Urinary bladder (tissue), 3 donors: ENCODE measurements at regions not wholly inside any gene's neighbourhood (a gene's known extent, or its start where the extent isn't known, plus 50 kb on each side); places are given as distances from the start of the nearest gene placed in this dataset.

Experiments
- DNase-seq: peaks from one replicate; pipeline ENCODE4 v3.0.0-alpha.2; 2015; ENCODE audit errors: extremely low spot score
- H3K27ac ChIP-seq: one replicate; pipeline ENCODE4 v1.5.1; 2013; ENCODE audit warnings: low read depth, mild to moderate bottlenecking, moderate library complexity
- H3K36me3 ChIP-seq: one replicate; pipeline ENCODE4 v1.6.1; 2013; ENCODE audit warnings: mild to moderate bottlenecking, moderate library complexity; ENCODE audit not compliant: insufficient read depth
- H3K4me1 ChIP-seq: one replicate; pipeline ENCODE4 v1.6.1; 2013; ENCODE audit warnings: mild to moderate bottlenecking, moderate library complexity; ENCODE audit not compliant: insufficient read depth
- H3K4me3 ChIP-seq: one replicate; pipeline ENCODE4 v1.5.1; 2013; ENCODE audit warnings: low read depth, low read length
- WGBS: extraction: QIAGEN DNeasy Blood & Tissue Kit; methylation state at CpG from one replicate; pipeline ENCODE4 v1.1.7; 2013; 5-methylcytosine and 5-hydroxymethylcytosine counted together
- donor health status: healthy with polysubstance abuse.
- donor health status: healthy.

DNA sequence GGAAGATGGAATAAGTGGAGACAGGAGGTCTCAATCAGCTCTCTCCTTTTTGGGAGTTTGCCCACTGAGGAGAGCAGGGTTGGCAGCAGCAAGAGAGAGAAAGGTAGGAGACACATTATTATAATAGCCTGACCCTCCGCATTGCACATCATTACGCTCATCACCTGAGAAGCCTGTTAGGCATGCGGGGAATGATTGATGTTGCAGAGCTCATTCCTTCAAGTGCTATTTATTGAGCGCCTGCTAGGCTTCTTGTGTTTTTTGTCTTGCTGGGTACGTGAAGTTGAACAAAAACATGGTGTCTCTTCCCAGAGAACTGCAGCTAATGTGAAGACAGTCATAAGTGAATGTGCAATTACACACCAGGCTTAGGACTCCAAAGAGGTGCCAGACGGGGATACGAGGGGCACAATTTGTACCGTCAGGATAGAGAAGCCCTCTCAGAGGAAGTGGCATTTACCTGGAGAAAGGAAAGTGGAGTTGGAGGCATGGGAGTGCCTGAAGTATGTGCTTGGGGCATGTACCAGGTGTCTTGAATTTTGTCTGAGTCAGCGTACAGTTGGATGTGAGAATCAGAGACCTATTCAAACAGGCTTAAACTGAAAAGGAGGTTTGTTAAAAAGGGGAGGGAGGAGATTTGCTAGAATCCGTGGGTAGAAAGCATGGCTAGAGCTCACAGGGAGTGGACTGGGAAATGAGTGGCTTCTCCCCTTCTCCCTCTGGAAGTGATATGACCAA is 90.2 kb upstream of the SOD3 start:
- Histone ChIP-seq H3K4me1 (no peaks in the 10 kb centered on the region), H3K36me3 (no peaks in the 10 kb centered on the region), H3K27ac (no peak overlapping the region), H3K4me3 (no peak overlapping the region)
- 87% methylated on average over 10 of the region's 10 CpGs for WGBS
- DNase-seq: no peak

DNA sequence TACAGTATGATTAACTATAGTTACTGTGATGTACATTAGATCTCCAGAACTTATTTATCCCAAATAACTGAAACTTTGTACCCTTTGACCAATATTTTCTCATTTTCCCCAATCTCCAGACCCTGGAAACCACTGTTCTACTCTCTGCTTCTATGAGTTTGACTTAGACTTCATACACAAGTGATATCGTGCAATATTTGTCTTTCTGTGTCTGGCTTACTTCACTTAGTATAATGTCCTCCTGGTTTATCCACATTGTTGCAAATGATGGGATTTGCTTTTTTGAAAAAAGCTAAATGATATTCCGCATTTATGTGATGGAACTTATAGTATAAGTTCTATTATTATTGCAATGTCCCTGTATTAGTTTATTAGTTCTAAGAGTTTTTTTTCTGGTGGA is 81.8 kb upstream of the SOD3 start:
- WGBS: 49% methylated on average over 2 of the region's 2 CpGs
- Histone ChIP-seq H3K36me3 (no peaks in the 10 kb centered on the region), H3K4me1 (no peaks in the 10 kb centered on the region), H3K27ac (no peak overlapping the region), H3K4me3 (no peak overlapping the region)
- DNase-seq: no peak

DNA sequence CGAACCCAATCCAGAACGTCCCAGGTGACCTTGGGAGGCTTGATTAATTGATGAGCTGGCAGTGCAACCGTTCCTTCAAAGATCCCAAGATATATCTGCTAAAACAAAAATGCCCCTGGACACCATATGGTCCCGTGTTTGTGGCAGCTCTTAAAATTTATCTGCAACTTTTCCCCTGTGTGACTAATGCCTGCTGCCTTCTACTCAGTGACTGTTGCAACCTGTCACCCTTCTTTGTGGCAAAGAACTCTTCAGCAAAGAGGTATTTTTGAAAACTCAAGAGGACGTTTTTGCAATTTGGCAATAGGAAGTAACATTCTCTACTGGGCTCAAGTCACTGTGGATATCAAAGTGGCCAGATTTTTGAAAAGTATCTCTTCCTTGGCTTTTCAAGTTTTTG is 75.8 kb upstream of the SOD3 start:
- no peak for DNase-seq
- H3K4me3 ChIP-seq: no peak overlapping the region
- no peaks in the 10 kb centered on the region for H3K36me3 ChIP-seq
- no peaks in the 10 kb centered on the region for H3K4me1 ChIP-seq
- no peak overlapping the region for H3K27ac ChIP-seq
- 51% methylated on average over 5 of the region's 5 CpGs for WGBS

DNA sequence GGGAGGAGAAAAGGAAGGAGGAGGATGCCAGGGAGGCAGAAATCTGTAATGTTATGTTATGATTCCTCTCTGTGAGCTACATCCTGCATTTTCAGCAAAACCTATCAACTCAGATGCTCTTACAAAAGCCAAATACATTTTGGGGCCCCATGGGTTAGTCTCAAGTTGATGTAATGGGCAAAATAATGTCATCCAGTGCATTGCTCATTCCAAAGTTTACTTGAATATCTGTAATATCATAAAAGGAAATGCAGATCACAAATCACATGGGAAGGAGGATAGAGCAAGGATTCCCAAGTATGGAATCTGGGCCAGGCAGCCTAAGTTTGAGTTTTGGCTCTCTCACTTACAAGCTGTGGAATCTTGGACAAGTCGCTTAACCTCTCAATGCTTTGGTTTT is 74.9 kb upstream of the SOD3 start:
- 63% methylated on average over 1 of the region's 1 CpG for WGBS
- no peak for DNase-seq

DNA sequence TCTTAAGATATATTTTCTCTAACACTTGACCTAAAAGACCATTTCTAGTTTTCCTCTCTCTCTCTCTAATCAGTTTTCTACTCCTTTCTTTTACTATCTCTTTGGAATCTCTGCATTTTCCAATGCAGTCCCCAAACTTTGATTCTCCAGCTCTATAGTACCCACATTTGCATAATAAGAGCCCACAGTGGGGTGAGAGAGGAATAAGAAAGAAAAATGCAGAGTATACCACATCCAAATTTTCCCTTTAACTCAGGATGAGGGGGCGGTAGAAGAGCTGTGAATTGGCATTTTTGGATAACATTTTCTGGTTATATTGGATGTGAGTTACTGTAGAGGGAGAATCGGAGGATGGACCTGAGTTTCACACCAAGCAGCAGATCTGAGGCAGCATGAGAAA is 74.4 kb upstream of the SOD3 start:
- H3K4me3 ChIP-seq: no peak overlapping the region
- no peaks in the 10 kb centered on the region for H3K36me3 ChIP-seq
- no peak overlapping the region for H3K27ac ChIP-seq
- WGBS: 81% methylated on average over 2 of the region's 2 CpGs
- no peak for DNase-seq
- H3K4me1 ChIP-seq: no peaks in the 10 kb centered on the region

More for the DNA sequence above, 74.9 kb upstream of the SOD3 start:
- Histone ChIP-seq H3K27ac (no peak overlapping the region), H3K4me3 (no peak overlapping the region), H3K36me3 (no peaks in the 10 kb centered on the region), H3K4me1 (no peaks in the 10 kb centered on the region)

DNA sequence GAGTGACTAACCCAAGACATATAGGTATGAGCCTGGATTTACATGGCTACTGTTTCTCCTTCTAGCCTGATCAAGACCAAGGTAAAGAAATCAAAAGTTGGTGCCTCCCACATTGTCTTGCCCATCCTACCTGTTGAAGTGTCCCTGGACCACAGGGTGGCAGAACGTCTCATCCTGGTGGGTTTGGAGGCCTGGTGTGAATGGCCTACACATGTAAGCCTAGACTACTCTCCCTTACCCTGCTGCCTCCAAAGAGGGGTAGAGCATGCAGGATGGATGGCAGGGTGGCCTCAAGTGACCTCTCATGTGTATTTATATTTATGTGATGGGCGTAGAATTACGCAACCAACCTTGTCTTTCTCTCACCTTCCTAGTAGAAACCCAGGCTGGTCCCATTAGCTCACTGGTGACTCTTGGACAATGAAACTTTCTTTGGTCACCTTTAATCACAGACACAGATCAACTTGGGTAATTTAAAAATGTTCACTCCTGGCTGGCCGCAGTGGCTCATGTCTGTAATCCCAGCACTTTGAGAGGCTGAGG is 73.3 kb upstream of the SOD3 start:
- Histone ChIP-seq H3K36me3 (no peaks in the 10 kb centered on the region), H3K4me3 (no peak overlapping the region), H3K27ac (no peak overlapping the region), H3K4me1 (no peaks in the 10 kb centered on the region)
- WGBS: 92% methylated on average over 4 of the region's 4 CpGs
- no peak for DNase-seq

DNA sequence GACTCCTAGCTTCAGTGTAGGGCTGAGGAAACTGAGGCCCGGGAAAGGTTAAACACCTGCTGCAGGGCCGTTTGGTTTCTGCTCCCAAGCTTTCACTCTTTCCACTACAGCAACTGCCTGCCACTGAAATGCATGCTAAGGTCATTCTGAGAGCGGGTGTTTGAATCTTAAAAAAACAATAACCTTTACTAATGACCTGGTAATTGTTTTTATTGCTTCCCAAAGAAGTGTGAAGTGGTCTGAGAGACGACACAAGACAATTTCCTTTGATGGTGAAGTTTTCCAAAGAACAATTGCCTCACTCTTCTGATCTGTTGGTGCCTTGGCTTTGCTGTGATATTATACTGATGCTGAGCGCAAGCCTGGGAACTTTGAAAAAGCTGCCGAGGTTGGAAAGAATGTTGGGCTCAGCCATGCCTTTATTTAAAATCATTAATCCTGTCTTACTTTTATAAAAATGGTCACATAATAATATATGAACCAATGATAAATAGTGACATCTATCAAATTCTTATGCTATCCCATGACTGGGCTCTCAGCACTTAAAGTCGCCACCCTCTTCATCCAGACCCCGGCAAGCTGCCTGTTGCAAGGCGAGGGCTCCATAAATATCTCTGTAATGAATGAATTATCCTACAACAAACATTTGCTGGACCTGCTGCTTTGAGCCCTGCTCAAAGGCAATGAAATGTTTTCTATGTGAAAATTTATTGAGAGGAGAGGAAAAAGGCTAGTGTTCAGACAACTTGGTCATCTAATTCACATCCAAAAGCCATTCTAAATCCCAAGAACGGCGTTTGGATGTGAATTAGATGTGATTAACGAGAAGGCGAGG is 67.8 kb upstream of the SOD3 start:
- no peaks in the 10 kb centered on the region for H3K4me1 ChIP-seq
- 56% methylated on average over 13 of the region's 13 CpGs for WGBS
- DNase-seq: no peak
- H3K36me3 ChIP-seq: no peaks in the 10 kb centered on the region
- H3K27ac ChIP-seq: no peak overlapping the region
- H3K4me3 ChIP-seq: no peak overlapping the region

DNA sequence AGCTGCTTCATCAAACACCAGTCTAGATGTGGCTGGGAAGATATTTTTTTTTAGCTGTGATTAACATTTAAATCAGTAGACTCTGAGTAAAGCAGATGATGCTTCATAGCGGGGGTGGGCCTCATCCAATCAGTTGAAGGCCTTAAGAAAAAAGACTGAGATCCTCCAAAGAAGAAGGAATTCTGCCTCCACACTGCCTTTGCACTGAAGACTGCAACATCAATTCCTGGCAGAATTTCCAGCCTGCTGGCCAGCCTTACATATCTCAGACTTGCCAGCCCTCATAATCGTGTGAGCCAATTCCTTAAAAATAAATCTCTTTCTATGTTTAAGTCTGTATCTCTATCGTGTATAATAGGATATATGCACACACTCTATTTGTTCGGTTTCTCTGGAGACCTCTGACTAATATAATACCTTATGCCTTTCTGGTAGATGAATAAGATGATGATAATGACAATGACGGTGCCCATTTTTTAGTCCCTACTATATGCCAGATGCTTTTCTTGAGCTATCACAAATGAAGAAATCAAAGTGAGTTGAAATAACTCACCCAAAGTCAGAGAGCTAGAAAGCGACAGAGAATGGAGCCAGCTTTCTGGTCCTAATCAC is 66.1 kb upstream of the SOD3 start:
- 52% methylated on average over 6 of the region's 6 CpGs for WGBS
- Histone ChIP-seq H3K4me1 (no peaks in the 10 kb centered on the region), H3K4me3 (no peak overlapping the region), H3K27ac (no peak overlapping the region), H3K36me3 (no peaks in the 10 kb centered on the region)
- no peak for DNase-seq

DNA sequence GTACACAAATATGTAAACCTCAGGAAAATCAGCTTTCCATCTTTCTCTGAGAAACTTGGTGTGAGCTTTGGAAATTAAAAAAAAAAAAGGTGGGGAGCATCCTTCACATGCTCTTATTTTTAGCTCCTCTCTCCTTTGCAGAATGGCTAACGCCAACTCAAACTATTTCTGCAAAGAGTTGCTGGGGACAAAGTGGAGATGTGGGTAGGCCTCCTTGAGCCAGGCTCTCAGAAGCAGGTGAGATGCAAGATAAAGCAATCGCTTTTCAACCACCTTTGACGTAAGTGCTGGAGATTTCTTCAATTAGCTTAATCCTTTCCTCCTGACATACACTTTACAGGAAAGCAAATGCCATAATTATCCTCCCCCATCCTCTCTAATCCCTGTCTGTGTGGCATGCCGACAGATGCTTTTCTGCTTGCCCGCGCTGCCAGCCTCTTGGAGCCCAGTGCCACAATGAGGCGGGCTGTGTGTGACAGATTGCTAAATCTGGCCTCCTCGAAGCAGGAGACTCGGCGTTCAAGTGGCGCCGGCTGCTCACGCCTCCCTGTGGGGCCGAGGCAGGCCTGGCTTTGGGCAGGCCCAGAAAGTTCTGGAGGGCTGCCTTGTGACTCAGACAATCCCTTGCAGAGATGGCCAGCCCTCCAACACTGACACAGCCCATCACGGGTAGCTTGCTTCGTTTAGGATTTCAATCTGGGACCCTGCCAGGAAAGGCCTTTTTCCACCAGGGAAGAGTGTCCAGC is 64.9 kb upstream of the SOD3 start:
- Histone ChIP-seq H3K27ac (no peak overlapping the region), H3K4me1 (no peaks in the 10 kb centered on the region), H3K4me3 (no peak overlapping the region), H3K36me3 (no peaks in the 10 kb centered on the region)
- no peak for DNase-seq
- WGBS: 55% methylated on average over 16 of the region's 16 CpGs

DNA sequence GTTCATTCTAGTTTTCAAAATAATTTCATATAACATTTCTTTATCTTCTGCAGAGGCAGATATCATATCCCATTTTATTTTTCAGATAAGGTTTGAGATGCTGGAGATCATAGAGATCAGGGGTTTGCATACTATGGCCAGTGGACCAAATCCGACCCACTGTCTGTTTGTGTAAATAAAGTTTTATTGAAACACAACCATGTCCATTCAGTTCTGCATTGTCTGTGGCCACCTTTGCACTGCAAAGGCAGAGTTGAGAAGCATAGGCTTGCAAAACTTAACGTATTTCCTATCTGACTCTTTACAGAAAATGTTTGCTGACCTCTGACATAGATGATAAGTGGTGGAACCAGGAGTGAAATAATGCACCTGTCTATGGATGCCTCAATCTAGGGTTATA is 63.9 kb upstream of the SOD3 start:
- H3K36me3 ChIP-seq: no peaks in the 10 kb centered on the region
- no peaks in the 10 kb centered on the region for H3K4me1 ChIP-seq
- WGBS: 73% methylated on average over 2 of the region's 2 CpGs
- H3K4me3 ChIP-seq: no peak overlapping the region
- no peak for DNase-seq
- H3K27ac ChIP-seq: no peak overlapping the region

DNA sequence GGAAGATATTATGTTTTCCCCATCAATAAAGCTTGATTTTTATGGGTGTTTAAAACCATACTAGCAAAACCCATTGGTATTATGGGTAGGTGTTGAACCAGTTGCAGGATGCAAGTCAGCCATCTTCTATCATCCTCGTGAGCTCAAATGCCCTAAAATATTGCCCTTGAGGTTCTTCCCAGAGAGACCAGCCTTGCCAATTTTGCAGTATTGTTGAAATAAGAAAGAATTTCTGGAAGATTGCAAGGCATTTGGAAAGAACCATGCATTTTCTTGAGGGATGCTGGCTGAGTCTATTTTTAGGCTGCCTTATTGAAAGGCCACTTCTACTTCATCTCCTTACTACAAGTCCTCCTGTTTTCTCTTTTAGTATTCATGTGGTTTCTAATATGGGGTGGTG is 60.9 kb upstream of the SOD3 start:
- H3K4me3 ChIP-seq: no peak overlapping the region

DNA sequence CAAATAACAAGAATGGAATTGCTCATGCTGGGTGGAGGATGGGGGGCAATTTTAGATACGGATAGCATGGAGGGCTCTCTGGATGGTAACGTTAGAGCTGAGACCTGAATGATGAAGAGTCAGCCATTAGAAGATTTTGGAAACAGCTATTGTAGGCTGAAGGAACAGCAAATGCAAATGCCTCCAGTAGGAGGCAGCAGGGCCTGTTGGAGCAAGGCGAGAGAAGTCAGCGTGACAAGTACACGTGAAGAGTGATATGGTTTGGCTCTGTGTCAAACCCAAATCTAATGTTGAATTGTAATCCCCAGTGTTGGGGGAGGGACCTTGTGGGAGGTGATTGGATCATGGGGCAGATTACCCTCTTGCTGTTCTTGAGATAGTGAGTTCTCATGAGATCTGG is 59.3 kb upstream of the SOD3 start:
- H3K27ac ChIP-seq: no peak overlapping the region
- 72% methylated on average over 5 of the region's 5 CpGs for WGBS
- H3K4me3 ChIP-seq: no peak overlapping the region
- DNase-seq: no peak
- no peaks in the 10 kb centered on the region for H3K36me3 ChIP-seq
- no peaks in the 10 kb centered on the region for H3K4me1 ChIP-seq

More for the DNA sequence above, 60.9 kb upstream of the SOD3 start:
- Histone ChIP-seq H3K27ac (no peak overlapping the region), H3K36me3 (no peaks in the 10 kb centered on the region), H3K4me1 (no peaks in the 10 kb centered on the region)
- no peak for DNase-seq
- 26% methylated on average over 1 of the region's 1 CpG for WGBS

DNA sequence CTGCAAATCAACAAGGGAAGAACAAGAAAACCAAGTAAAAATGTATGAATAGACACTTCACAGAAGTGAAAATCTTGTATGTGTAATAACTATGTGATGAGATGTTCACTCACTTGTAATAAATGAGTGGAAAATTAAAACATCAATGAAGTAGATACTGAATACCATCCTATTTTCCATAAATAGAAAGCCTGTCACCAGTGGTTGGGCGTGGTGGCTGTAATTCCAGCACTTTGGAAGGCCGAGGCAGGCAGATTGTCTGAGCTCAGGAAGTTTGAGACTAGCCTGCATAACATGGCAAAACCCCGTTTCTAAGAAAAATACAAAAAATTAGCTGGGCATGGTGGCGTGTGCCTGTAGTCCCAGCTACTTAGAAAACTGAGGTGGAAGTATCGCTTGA is 53.5 kb upstream of the SOD3 start:
- H3K27ac ChIP-seq: no peak overlapping the region
- DNase-seq: no peak

More for the DNA sequence above, 53.5 kb upstream of the SOD3 start:
- WGBS: 72% methylated on average over 5 of the region's 5 CpGs
- Histone ChIP-seq H3K4me1 (no peaks in the 10 kb centered on the region), H3K36me3 (no peaks in the 10 kb centered on the region), H3K4me3 (no peak overlapping the region)
